ENCODE measurements at regions not wholly inside any gene's neighbourhood (a gene's known extent, or its start where the extent isn't known, plus 50 kb on each side); places are given as distances from the start of the nearest gene placed in this dataset.
"Not testable (repeated sequence)": the region's sequence is repeated elsewhere in the genome, so short reads cannot be mapped to it uniquely, and the experiment has no call there.

GRCh38 chr16:76123966-76124365, 153.2 kb upstream of the CNTNAP4 start:
- Histone ChIP-seq H3K9me3 (ENCODE audit: control insufficient read depth in 2 of 3, insufficient read depth in 1 of 3, low read length in 3 of 3) (no peaks in the 10 kb centered on the region), H3K9ac (ENCODE audit: low read length in 3 of 3) (no peak overlapping the region), H3K36me3 (ENCODE audit: control insufficient read depth in 2 of 3, insufficient read depth in 3 of 3, low read length in 3 of 3) (no peaks in the 10 kb centered on the region), H3K4me3 (ENCODE audit: low read length in 3 of 3) (no peak overlapping the region), H3K27ac (ENCODE audit: low read depth in 2 of 2, low read length in 2 of 2) (no peak overlapping the region), H3K27me3 (ENCODE audit: control insufficient read depth, insufficient read depth, low read length) (no peaks in the 10 kb centered on the region), H3K4me1 (ENCODE audit: control insufficient read depth in 2 of 3, insufficient read depth in 2 of 3, low read depth in 1 of 3, low read length in 3 of 3) (no peaks in the 10 kb centered on the region)
- DNase-seq, result no peak
- FAIRE-seq, result no peak
- TF ChIP-seq, protein P1, sequence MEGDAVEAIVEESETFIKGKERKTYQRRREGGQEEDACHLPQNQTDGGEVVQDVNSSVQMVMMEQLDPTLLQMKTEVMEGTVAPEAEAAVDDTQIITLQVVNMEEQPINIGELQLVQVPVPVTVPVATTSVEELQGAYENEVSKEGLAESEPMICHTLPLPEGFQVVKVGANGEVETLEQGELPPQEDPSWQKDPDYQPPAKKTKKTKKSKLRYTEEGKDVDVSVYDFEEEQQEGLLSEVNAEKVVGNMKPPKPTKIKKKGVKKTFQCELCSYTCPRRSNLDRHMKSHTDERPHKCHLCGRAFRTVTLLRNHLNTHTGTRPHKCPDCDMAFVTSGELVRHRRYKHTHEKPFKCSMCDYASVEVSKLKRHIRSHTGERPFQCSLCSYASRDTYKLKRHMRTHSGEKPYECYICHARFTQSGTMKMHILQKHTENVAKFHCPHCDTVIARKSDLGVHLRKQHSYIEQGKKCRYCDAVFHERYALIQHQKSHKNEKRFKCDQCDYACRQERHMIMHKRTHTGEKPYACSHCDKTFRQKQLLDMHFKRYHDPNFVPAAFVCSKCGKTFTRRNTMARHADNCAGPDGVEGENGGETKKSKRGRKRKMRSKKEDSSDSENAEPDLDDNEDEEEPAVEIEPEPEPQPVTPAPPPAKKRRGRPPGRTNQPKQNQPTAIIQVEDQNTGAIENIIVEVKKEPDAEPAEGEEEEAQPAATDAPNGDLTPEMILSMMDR (IDR thresholded peaks at IDR 0.05; ENCODE audit: borderline replicate concordance, extremely low read depth, insufficient read depth), result no peak
- intact Hi-C loops (cut with DNase I), result no loop called here

DNA sequence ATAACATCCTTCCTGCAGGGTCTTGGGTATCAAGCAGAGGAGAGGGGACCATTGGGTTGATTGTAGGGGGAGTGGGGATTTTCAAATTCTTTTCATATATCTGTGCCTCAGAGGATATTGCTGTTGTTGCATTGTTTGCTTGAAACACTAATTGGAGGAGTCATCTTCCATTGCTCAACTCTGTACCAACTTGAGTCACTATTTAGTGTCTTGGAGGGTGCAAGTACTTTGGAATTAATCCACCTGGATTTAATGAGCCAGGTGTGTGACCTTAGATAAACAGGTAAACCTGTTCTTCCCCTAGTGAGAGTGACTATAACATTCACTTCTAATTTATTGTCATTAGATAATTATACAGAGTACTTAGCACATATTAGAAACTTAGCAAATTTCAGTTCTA, 151.3 kb upstream of the CNTNAP4 start:
- no peak overlapping the region for H3K9ac ChIP-seq (ENCODE audit: low read length in 3 of 3)
- TF ChIP-seq, protein P1 (IDR thresholded peaks at IDR 0.05; ENCODE audit: borderline replicate concordance, extremely low read depth, insufficient read depth), result no peak
- no peaks in the 10 kb centered on the region for H3K4me1 ChIP-seq (ENCODE audit: control insufficient read depth in 2 of 3, insufficient read depth in 2 of 3, low read depth in 1 of 3, low read length in 3 of 3)
- no peak overlapping the region for H3K27ac ChIP-seq (ENCODE audit: low read depth in 2 of 2, low read length in 2 of 2)
- no peaks in the 10 kb centered on the region for H3K27me3 ChIP-seq (ENCODE audit: control insufficient read depth, insufficient read depth, low read length)
- H3K36me3 ChIP-seq (ENCODE audit: control insufficient read depth in 2 of 3, insufficient read depth in 3 of 3, low read length in 3 of 3), result no peaks in the 10 kb centered on the region
- intact Hi-C loops (cut with DNase I), result no loop called here
- no peak overlapping the region for H3K4me3 ChIP-seq (ENCODE audit: low read length in 3 of 3)
- FAIRE-seq (no peak), DNase-seq (no peak)
- H3K9me3 ChIP-seq (ENCODE audit: control insufficient read depth in 2 of 3, insufficient read depth in 1 of 3, low read length in 3 of 3), result no peaks in the 10 kb centered on the region

GRCh38 chr16:76138056-76138455, 139.1 kb upstream of the CNTNAP4 start:
- H3K4me3 ChIP-seq (ENCODE audit: low read length in 3 of 3); DNase-seq; H3K36me3 ChIP-seq (ENCODE audit: control insufficient read depth in 2 of 3, insufficient read depth in 3 of 3, low read length in 3 of 3); intact Hi-C loops (cut with DNase I); H3K9ac ChIP-seq (ENCODE audit: low read length in 3 of 3); H3K27me3 ChIP-seq (ENCODE audit: control insufficient read depth, insufficient read depth, low read length); H3K4me1 ChIP-seq (ENCODE audit: control insufficient read depth in 2 of 3, insufficient read depth in 2 of 3, low read depth in 1 of 3, low read length in 3 of 3); H3K9me3 ChIP-seq (ENCODE audit: control insufficient read depth in 2 of 3, insufficient read depth in 1 of 3, low read length in 3 of 3); H3K27ac ChIP-seq (ENCODE audit: low read depth in 2 of 2, low read length in 2 of 2); FAIRE-seq: not testable (repeated sequence)

- intact Hi-C loops (cut with DNase I), result no loop called here
- Histone ChIP-seq H3K27me3 (ENCODE audit: control insufficient read depth, insufficient read depth, low read length) (no peaks in the 10 kb centered on the region), H3K9ac (ENCODE audit: low read length in 3 of 3) (no peak overlapping the region), H3K4me1 (ENCODE audit: control insufficient read depth in 2 of 3, insufficient read depth in 2 of 3, low read depth in 1 of 3, low read length in 3 of 3) (no peaks in the 10 kb centered on the region), H3K9me3 (ENCODE audit: control insufficient read depth in 2 of 3, insufficient read depth in 1 of 3, low read length in 3 of 3) (no peaks in the 10 kb centered on the region), H3K36me3 (ENCODE audit: control insufficient read depth in 2 of 3, insufficient read depth in 3 of 3, low read length in 3 of 3) (no peaks in the 10 kb centered on the region), H3K27ac (ENCODE audit: low read depth in 2 of 2, low read length in 2 of 2) (no peak overlapping the region), H3K4me3 (ENCODE audit: low read length in 3 of 3) (no peak overlapping the region)
- no peak for DNase-seq
- FAIRE-seq, result no peak
- TF ChIP-seq, protein P1 (IDR thresholded peaks at IDR 0.05; ENCODE audit: borderline replicate concordance, extremely low read depth, insufficient read depth), result no peak
These were observed 119.6 kb upstream of the CNTNAP4 start for GRCh38 chr16:76157629-76158028.

Measured in kidney (tissue), 13 donors.